ENCODE measurements at regions not wholly inside any gene's neighbourhood (a gene's known extent, or its start where the extent isn't known, plus 50 kb on each side); places are given as distances from the start of the nearest gene placed in this dataset.
A peak's percentile ranks its signal among the peaks of the same experiment; 100 is the strongest.

- no peak overlapping the region for H2BK5ac ChIP-seq (ENCODE audit: low read depth, low read length, poor library complexity, severe bottlenecking)
- no peak overlapping the region for H2BK12ac ChIP-seq (ENCODE audit: low read length in 2 of 2)
- H4K8ac ChIP-seq (ENCODE audit: low read length): no peak overlapping the region
- peaks cover 1% of the 10 kb centered on the region for H3K4me1 ChIP-seq (ENCODE audit: control insufficient read depth, insufficient read depth, low read depth, low read length)
- H2AFZ ChIP-seq (ENCODE audit: low read depth, low read length): no peak overlapping the region
- no peak overlapping the region for H3K4me2 ChIP-seq (ENCODE audit: low read length, poor library complexity, severe bottlenecking)
- H2AK5ac ChIP-seq (ENCODE audit: low read length, severe bottlenecking): no peak overlapping the region
- H3K4me3 ChIP-seq (ENCODE audit: insufficient read depth in 1 of 2, low read depth in 1 of 2, low read length in 2 of 2): no peak overlapping the region
- no peaks in the 10 kb centered on the region for H3K79me1 ChIP-seq (replicated peaks; ENCODE audit: low read length, poor library complexity, severe bottlenecking)
- no peak overlapping the region for H2BK120ac ChIP-seq (ENCODE audit: low read depth, low read length)
- H3K9me3 ChIP-seq (ENCODE audit: control insufficient read depth, low read length): no peaks in the 10 kb centered on the region
- H3K4ac ChIP-seq (ENCODE audit: low read depth in 1 of 2, low read length in 2 of 2): no peak overlapping the region
- H3K27me3 ChIP-seq (ENCODE audit: control insufficient read depth in 1 of 2, insufficient read depth in 1 of 2, low read length in 2 of 2): no peaks in the 10 kb centered on the region
- no peak overlapping the region for H2BK15ac ChIP-seq (ENCODE audit: low read depth, poor library complexity, severe bottlenecking)
- no peak overlapping the region for H3K9ac ChIP-seq (ENCODE audit: low read length)
- H3K14ac ChIP-seq (ENCODE audit: low read length in 2 of 2): no peak overlapping the region
- H3K36me3 ChIP-seq (ENCODE audit: control insufficient read depth in 1 of 2, insufficient read depth in 2 of 2, low read depth in 1 of 2, low read length in 2 of 2): no peaks in the 10 kb centered on the region
- WGBS: 67% methylated on average over 1 of the region's 2 CpGs
- no peak overlapping the region for H3K27ac ChIP-seq (ENCODE audit: low read length, poor library complexity, severe bottlenecking)
- H4K91ac ChIP-seq (ENCODE audit: low read length): no peak overlapping the region
- no peak overlapping the region for H3K23ac ChIP-seq (ENCODE audit: low read length in 2 of 2)
- DNase-seq: no peak
- H3K18ac ChIP-seq (ENCODE audit: low read depth in 1 of 2, low read length in 2 of 2): peak overlapping the region in 1 of 2 experiments; percentile 66
Measured at GRCh38 chr18:42559069-42559690, 556.3 kb downstream of the RIT2 start.

- H4K91ac ChIP-seq (ENCODE audit: low read length): no peak overlapping the region
- no peak overlapping the region for H3K4ac ChIP-seq (ENCODE audit: low read depth in 1 of 2, low read length in 2 of 2)
- no peak overlapping the region for H3K4me3 ChIP-seq (ENCODE audit: insufficient read depth in 1 of 2, low read depth in 1 of 2, low read length in 2 of 2)
- H2BK120ac ChIP-seq (ENCODE audit: low read depth, low read length): no peak overlapping the region
- H3K36me3 ChIP-seq (ENCODE audit: control insufficient read depth in 1 of 2, insufficient read depth in 2 of 2, low read depth in 1 of 2, low read length in 2 of 2): no peaks in the 10 kb centered on the region
- no peak overlapping the region for H2BK12ac ChIP-seq (ENCODE audit: low read length in 2 of 2)
- peaks cover 1% of the 10 kb centered on the region for H3K4me1 ChIP-seq (ENCODE audit: control insufficient read depth, insufficient read depth, low read depth, low read length)
- H3K23ac ChIP-seq (ENCODE audit: low read length in 2 of 2): no peak overlapping the region
- H3K79me1 ChIP-seq (replicated peaks; ENCODE audit: low read length, poor library complexity, severe bottlenecking): no peaks in the 10 kb centered on the region
- H3K27me3 ChIP-seq (ENCODE audit: control insufficient read depth in 1 of 2, insufficient read depth in 1 of 2, low read length in 2 of 2): no peaks in the 10 kb centered on the region
- no peak overlapping the region for H2AFZ ChIP-seq (ENCODE audit: low read depth, low read length)
- H2BK5ac ChIP-seq (ENCODE audit: low read depth, low read length, poor library complexity, severe bottlenecking): no peak overlapping the region
- no peak overlapping the region for H3K9ac ChIP-seq (ENCODE audit: low read length)
- H3K18ac ChIP-seq (ENCODE audit: low read depth in 1 of 2, low read length in 2 of 2): no peak overlapping the region
- no peak overlapping the region for H3K27ac ChIP-seq (ENCODE audit: low read length, poor library complexity, severe bottlenecking)
- H3K14ac ChIP-seq (ENCODE audit: low read length in 2 of 2): no peak overlapping the region
- no peaks in the 10 kb centered on the region for H3K9me3 ChIP-seq (ENCODE audit: control insufficient read depth, low read length)
- H3K4me2 ChIP-seq (ENCODE audit: low read length, poor library complexity, severe bottlenecking): no peak overlapping the region
- no peak overlapping the region for H2BK15ac ChIP-seq (ENCODE audit: low read depth, poor library complexity, severe bottlenecking)
- H4K8ac ChIP-seq (ENCODE audit: low read length): no peak overlapping the region
- DNase-seq: no peak
- no CpG with 5 or more reads among the region's 1 CpG for WGBS
- H2AK5ac ChIP-seq (ENCODE audit: low read length, severe bottlenecking): no peak overlapping the region
Measured at GRCh38 chr18:42561521-42561920, 554.0 kb downstream of the RIT2 start.

GRCh38 chr18:42563995-42564394 is 551.5 kb downstream of the RIT2 start:
- no peak overlapping the region for H3K14ac ChIP-seq (ENCODE audit: low read length in 2 of 2)
- no peak for DNase-seq
- H2AK5ac ChIP-seq (ENCODE audit: low read length, severe bottlenecking): no peak overlapping the region
- no peak overlapping the region for H2AFZ ChIP-seq (ENCODE audit: low read depth, low read length)
- no peak overlapping the region for H3K4me2 ChIP-seq (ENCODE audit: low read length, poor library complexity, severe bottlenecking)
- no peaks in the 10 kb centered on the region for H3K36me3 ChIP-seq (ENCODE audit: control insufficient read depth in 1 of 2, insufficient read depth in 2 of 2, low read depth in 1 of 2, low read length in 2 of 2)
- H2BK12ac ChIP-seq (ENCODE audit: low read length in 2 of 2): no peak overlapping the region
- H2BK15ac ChIP-seq (ENCODE audit: low read depth, poor library complexity, severe bottlenecking): no peak overlapping the region
- H4K91ac ChIP-seq (ENCODE audit: low read length): no peak overlapping the region
- H3K18ac ChIP-seq (ENCODE audit: low read depth in 1 of 2, low read length in 2 of 2): no peak overlapping the region
- H3K9ac ChIP-seq (ENCODE audit: low read length): no peak overlapping the region
- no peaks in the 10 kb centered on the region for H3K79me1 ChIP-seq (replicated peaks; ENCODE audit: low read length, poor library complexity, severe bottlenecking)
- no peaks in the 10 kb centered on the region for H3K9me3 ChIP-seq (ENCODE audit: control insufficient read depth, low read length)
- no peak overlapping the region for H3K4me3 ChIP-seq (ENCODE audit: insufficient read depth in 1 of 2, low read depth in 1 of 2, low read length in 2 of 2)
- H2BK120ac ChIP-seq (ENCODE audit: low read depth, low read length): no peak overlapping the region
- H3K27me3 ChIP-seq (ENCODE audit: control insufficient read depth in 1 of 2, insufficient read depth in 1 of 2, low read length in 2 of 2): no peaks in the 10 kb centered on the region
- no peak overlapping the region for H3K27ac ChIP-seq (ENCODE audit: low read length, poor library complexity, severe bottlenecking)
- peaks cover 1% of the 10 kb centered on the region for H3K4me1 ChIP-seq (ENCODE audit: control insufficient read depth, insufficient read depth, low read depth, low read length)
- no peak overlapping the region for H3K4ac ChIP-seq (ENCODE audit: low read depth in 1 of 2, low read length in 2 of 2)
- 85% methylated on average over 3 of the region's 3 CpGs for WGBS
- no peak overlapping the region for H2BK5ac ChIP-seq (ENCODE audit: low read depth, low read length, poor library complexity, severe bottlenecking)
- no peak overlapping the region for H4K8ac ChIP-seq (ENCODE audit: low read length)
- H3K23ac ChIP-seq (ENCODE audit: low read length in 2 of 2): no peak overlapping the region

- Histone ChIP-seq H4K8ac (ENCODE audit: low read length) (no peak overlapping the region), H3K9ac (ENCODE audit: low read length) (no peak overlapping the region), H2AFZ (ENCODE audit: low read depth, low read length) (no peak overlapping the region), H3K18ac (ENCODE audit: low read depth in 1 of 2, low read length in 2 of 2) (no peak overlapping the region), H4K91ac (ENCODE audit: low read length) (no peak overlapping the region), H3K9me3 (ENCODE audit: control insufficient read depth, low read length) (no peaks in the 10 kb centered on the region), H3K36me3 (ENCODE audit: control insufficient read depth in 1 of 2, insufficient read depth in 2 of 2, low read depth in 1 of 2, low read length in 2 of 2) (no peaks in the 10 kb centered on the region), H3K4me1 (ENCODE audit: control insufficient read depth, insufficient read depth, low read depth, low read length) (no peaks in the 10 kb centered on the region), H2BK5ac (ENCODE audit: low read depth, low read length, poor library complexity, severe bottlenecking) (no peak overlapping the region), H3K79me1 (replicated peaks; ENCODE audit: low read length, poor library complexity, severe bottlenecking) (no peaks in the 10 kb centered on the region), H3K14ac (ENCODE audit: low read length in 2 of 2) (no peak overlapping the region), H2BK12ac (ENCODE audit: low read length in 2 of 2) (no peak overlapping the region), H2AK5ac (ENCODE audit: low read length, severe bottlenecking) (no peak overlapping the region), H3K4ac (ENCODE audit: low read depth in 1 of 2, low read length in 2 of 2) (no peak overlapping the region), H3K4me3 (ENCODE audit: insufficient read depth in 1 of 2, low read depth in 1 of 2, low read length in 2 of 2) (no peak overlapping the region), H2BK15ac (ENCODE audit: low read depth, poor library complexity, severe bottlenecking) (no peak overlapping the region), H2BK120ac (ENCODE audit: low read depth, low read length) (no peak overlapping the region), H3K27ac (ENCODE audit: low read length, poor library complexity, severe bottlenecking) (no peak overlapping the region), H3K4me2 (ENCODE audit: low read length, poor library complexity, severe bottlenecking) (no peak overlapping the region), H3K23ac (ENCODE audit: low read length in 2 of 2) (no peak overlapping the region), H3K27me3 (ENCODE audit: control insufficient read depth in 1 of 2, insufficient read depth in 1 of 2, low read length in 2 of 2) (no peaks in the 10 kb centered on the region)
- no peak for DNase-seq
- WGBS: 94% methylated on average over 1 of the region's 1 CpG
Measured at GRCh38 chr18:42564761-42565160, 550.7 kb downstream of the RIT2 start.

Data from mesenchymal stem cell (in vitro differentiated cells and primary cell).